Gastrocnemius medialis (tissue), 4 donors: ENCODE measurements at regions not wholly inside any gene's neighbourhood (a gene's known extent, or its start where the extent isn't known, plus 50 kb on each side); places are given as distances from the start of the nearest gene placed in this dataset.

ENCODE experiments used
- ATAC-seq, 2 donors: fragments of 150-250 bp; one replicate each; pipeline ENCODE4 v1.9.1; 2016
- DNase-seq, 2 donors: peaks; one replicate each; pipeline ENCODE4 v3.0.0-alpha.2; 2019
- H3K27ac ChIP-seq, 4 donors: fragments of 200-600 bp; sonication (generic); 1 replicate in 1 of 4; 2 replicates in 3 of 4; pipeline ENCODE4 v1.5.1; 2016 to 2018; ENCODE audit warnings: mild to moderate bottlenecking in 2 of 4, moderate library complexity in 1 of 4
- H3K27me3 ChIP-seq, 3 donors: fragments of 200-600 bp; sonication (generic) in 2 of 3; 1 replicate in 1 of 3; 2 replicates in 2 of 3; pipeline versions ENCODE4 v1.5.1 to v1.6.0; 2016 to 2019; ENCODE audit warnings: mild to moderate bottlenecking in 1 of 3, moderate library complexity in 1 of 3
- H3K36me3 ChIP-seq, 2 donors: fragments of 200-600 bp; sonication (generic) in 1 of 2; one replicate each; pipeline ENCODE4 v1.5.1; 2017 to 2018
- H3K4me1 ChIP-seq, 2 donors: fragments of 200-600 bp; sonication (generic) in 1 of 2; one replicate each; pipeline ENCODE4 v1.5.1; 2016 to 2017; ENCODE audit warnings: mild to moderate bottlenecking in 2 of 2
- H3K4me3 ChIP-seq, 4 donors: fragments of 200-600 bp; sonication (generic) in 3 of 4; 1 replicate in 1 of 4; 2 replicates in 3 of 4; pipeline ENCODE4 v1.5.1; 2016 to 2019; ENCODE audit warnings: mild to moderate bottlenecking in 2 of 4
- H3K9me3 ChIP-seq, 3 donors: fragments of 200-600 bp; sonication (generic) in 2 of 3; 1 replicate in 1 of 3; 2 replicates in 2 of 3; pipeline ENCODE4 v1.5.1; 2016 to 2019
- CTCF ChIP-seq, 5 experiments: fragments of 450-650 bp in 3 of 5; fragments of 200-600 bp in 2 of 5; sonication (generic) in 2 of 5; IDR thresholded peaks in 4 of 5; conservative IDR thresholded peaks in 1 of 5; 1 replicate in 4 of 5; 2 replicates in 1 of 5; pipeline ENCODE4 v1.5.1; 2016 to 2019; ENCODE audit warnings: antibody characterized with exemption in 5 of 5, mild to moderate bottlenecking in 3 of 5, moderate library complexity in 3 of 5
- POLR2A ChIP-seq, 2 donors: fragments of 450-650 bp; IDR thresholded peaks; one replicate each; pipeline ENCODE4 v1.6.1; 2017; ENCODE audit warnings: antibody characterized with exemption in 2 of 2, mild to moderate bottlenecking in 2 of 2, moderate library complexity in 2 of 2
- in situ Hi-C, 4 donors: fragments of 200-750 bp; cut with MboI; loops; one replicate each; pipeline versions ENCODE4 v1.15.0 to v1.8.0; 2017; ENCODE audit warnings: low sequenced_read_pairs in 4 of 4
- intact Hi-C: fragments of 100-400 bp; cut with DNase I; formaldehyde crosslinking; loops from one replicate; pipeline ENCODE4 v1.15.1; 2023; ENCODE audit warnings: low total_unique reads

GRCh38 chr9:105062222-105062855 is 134.4 kb upstream of the ABCA1 start:
- in situ Hi-C loops, result loop anchor here in 1 of 4 donors (10.0 kb wide), 1 partner anchor 198 kb away; no protein-coding TSS in a partner anchor
- Histone ChIP-seq H3K27ac (no peak overlapping the region), H3K27me3 (no peaks in the 10 kb centered on the region), H3K36me3 (no peaks in the 10 kb centered on the region), H3K4me1 (peaks cover 21 to 24% of the 10 kb centered on the region in 2 donors), H3K9me3 (no peaks in the 10 kb centered on the region), H3K4me3 (no peak overlapping the region)
- DNase-seq (no peak), ATAC-seq (no peak)
- TF ChIP-seq CTCF (IDR thresholded peaks at IDR 0.05 in 4 of 5, conservative IDR thresholded peaks at IDR 0.05 in 1 of 5), result no peak
- TF ChIP-seq POLR2A (IDR thresholded peaks at IDR 0.05), result no peak
- intact Hi-C loops, result loop anchor here (5.0 kb wide), 2 partner anchors 90 to 180 kb away; partner anchors contain the start of gene SLC44A1

GRCh38 chr9:105064248-105065097 is 136.5 kb upstream of the ABCA1 start:
- peak overlapping the region; percentile 84 to 92 (median 87) for H3K27ac ChIP-seq
- in situ Hi-C loops, result loop anchor here in 1 of 4 donors (10.0 kb wide), 1 partner anchor 200 kb away; no protein-coding TSS in a partner anchor
- peak overlapping the region in 3 of 4 donors; percentile 17 to 33 (median 17) for H3K4me3 ChIP-seq
- peak in 2 of 5 experiments; percentile 14 to 22 for TF ChIP-seq CTCF (IDR thresholded peaks at IDR 0.05 in 4 of 5, conservative IDR thresholded peaks at IDR 0.05 in 1 of 5)
- TF ChIP-seq POLR2A (IDR thresholded peaks at IDR 0.05), result peak; percentile 47 to 74
- intact Hi-C loops, result loop anchor here (1.0 to 5.0 kb wide), 7 partner anchors 52 to 196 kb away; partner anchors contain the start of gene SLC44A1
- no peaks in the 10 kb centered on the region for H3K27me3 ChIP-seq
- no peaks in the 10 kb centered on the region for H3K9me3 ChIP-seq
- peak; percentile 94 to 98 for DNase-seq
- H3K36me3 ChIP-seq, result no peaks in the 10 kb centered on the region
- ATAC-seq, result peak; percentile 95
- peaks cover 21 to 24% of the 10 kb centered on the region in 2 donors for H3K4me1 ChIP-seq

GRCh38 chr9:105065098-105066088 is 137.4 kb upstream of the ABCA1 start:
- ATAC-seq (peak in 1 of 2 donors; percentile 17), DNase-seq (no peak)
- no peaks in the 10 kb centered on the region for H3K27me3 ChIP-seq
- H3K4me1 ChIP-seq, result peaks cover 21 to 24% of the 10 kb centered on the region in 2 donors
- no peaks in the 10 kb centered on the region for H3K36me3 ChIP-seq
- H3K9me3 ChIP-seq, result no peaks in the 10 kb centered on the region
- in situ Hi-C loops, result loop anchor here in 1 of 4 donors (10.0 kb wide), 1 partner anchor 201 kb away; no protein-coding TSS in a partner anchor
- intact Hi-C loops, result loop anchor here (2.0 kb wide), 3 partner anchors 97 to 197 kb away; no protein-coding TSS in a partner anchor
- TF ChIP-seq POLR2A (IDR thresholded peaks at IDR 0.05) (no peak), CTCF (IDR thresholded peaks at IDR 0.05 in 4 of 5, conservative IDR thresholded peaks at IDR 0.05 in 1 of 5) (no peak)
- H3K27ac ChIP-seq, result peak overlapping the region; percentile 84 to 92 (median 87)
- peak overlapping the region in 3 of 4 donors; percentile 17 to 33 (median 17) for H3K4me3 ChIP-seq
